ENCODE measurements at regions not wholly inside any gene's neighbourhood (a gene's known extent, or its start where the extent isn't known, plus 50 kb on each side); places are given as distances from the start of the nearest gene placed in this dataset.
A peak's percentile ranks its signal among the peaks of the same experiment; 100 is the strongest.

GRCh38 chr6:145475794-145476396 is 259.4 kb downstream of the EPM2A start:
- WGBS (ENCODE audit: low lambda C conversion rate) = 2% methylated on average over 1 of the region's 1 CpG
- DNase-seq (ENCODE audit: low spot score) (no peak), FAIRE-seq (no peak), ATAC-seq (no peak)
- peak; percentile 62 to 77 for TF ChIP-seq MAFK (conservative IDR thresholded peaks at IDR 0.05 in 1 of 2, IDR thresholded peaks at IDR 0.05 in 1 of 2; ENCODE audit: low read length in 2 of 2)
- TF ChIP-seq CCAR2 (optimal IDR thresholded peaks at IDR 0.05; ENCODE audit: low read depth, low read length) = no peak
- TF ChIP-seq MAFF (IDR thresholded peaks at IDR 0.05; ENCODE audit: low read depth, low read length) = peak; percentile 72
- TF ChIP-seq RXRA (CRISPR knock-in tag; IDR thresholded peaks at IDR 0.05) = no peak
- Histone ChIP-seq H3K9me3 (ENCODE audit: low read length) (peaks cover 30% of the 10 kb centered on the region), H3K27me3 (ENCODE audit: control insufficient read depth in 1 of 2, insufficient read depth in 2 of 2, low read length in 2 of 2) (no peaks in the 10 kb centered on the region), H3K79me2 (ENCODE audit: insufficient read depth, low read length) (no peaks in the 10 kb centered on the region), H3K27ac (ENCODE audit: extremely low read length, insufficient read depth, low read length) (no peak overlapping the region), H2AFZ (ENCODE audit: low read length) (no peak overlapping the region), H3K36me3 (replicated peaks in 1 of 2; ENCODE audit: control insufficient read depth in 1 of 2, insufficient read depth in 2 of 2, low read length in 2 of 2) (no peaks in the 10 kb centered on the region), H3K4me3 (replicated peaks in 1 of 3; ENCODE audit: insufficient read depth in 1 of 3, low read depth in 2 of 3, low read length in 3 of 3) (no peak overlapping the region), H3K4me2 (ENCODE audit: low read depth, low read length) (no peak overlapping the region), H3K9ac (ENCODE audit: insufficient read depth, low read depth, low read length) (no peak overlapping the region), H3K4me1 (ENCODE audit: insufficient read depth, low read length) (no peaks in the 10 kb centered on the region), H4K20me1 (ENCODE audit: insufficient read depth, low read length) (no peaks in the 10 kb centered on the region)
- CTCF ChIA-PET (ENCODE audit: low intra/inter-chr PET ratio, low total read pairs) = no interaction called here
- no TSS peak for BruUV-seq (replicated peaks)
- in situ Hi-C loops (cut with HindIII; ENCODE audit: extremely low pct_ligation_motif_present, low pct_unique_long_range_greater_than_20kb) = no loop called here
- intact Hi-C loops (cut with micrococcal nuclease; ENCODE audit: unreplicated experiment) = no loop called here
- POLR2A ChIA-PET = no interaction called here

- WGBS (ENCODE audit: low lambda C conversion rate) = 0% methylated on average over 1 of the region's 1 CpG
- CTCF ChIA-PET (ENCODE audit: low intra/inter-chr PET ratio, low total read pairs) = no interaction called here
Measured at GRCh38 chr6:145480024-145480423, 255.3 kb downstream of the EPM2A start.

More at GRCh38 chr6:145480024-145480423, 255.3 kb downstream of the EPM2A start:
- POLR2A ChIA-PET = no interaction called here
- ATAC-seq = no peak
- FAIRE-seq = no peak
- Histone ChIP-seq H3K4me1 (ENCODE audit: insufficient read depth, low read length) (no peaks in the 10 kb centered on the region), H4K20me1 (ENCODE audit: insufficient read depth, low read length) (no peaks in the 10 kb centered on the region), H3K4me2 (ENCODE audit: low read depth, low read length) (no peak overlapping the region), H3K27ac (ENCODE audit: extremely low read length, insufficient read depth, low read length) (no peak overlapping the region), H3K9me3 (ENCODE audit: low read length) (peaks cover 8% of the 10 kb centered on the region), H3K27me3 (ENCODE audit: control insufficient read depth in 1 of 2, insufficient read depth in 2 of 2, low read length in 2 of 2) (no peaks in the 10 kb centered on the region), H3K36me3 (replicated peaks in 1 of 2; ENCODE audit: control insufficient read depth in 1 of 2, insufficient read depth in 2 of 2, low read length in 2 of 2) (no peaks in the 10 kb centered on the region), H2AFZ (ENCODE audit: low read length) (no peak overlapping the region), H3K9ac (ENCODE audit: insufficient read depth, low read depth, low read length) (no peak overlapping the region), H3K79me2 (ENCODE audit: insufficient read depth, low read length) (no peaks in the 10 kb centered on the region), H3K4me3 (replicated peaks in 1 of 3; ENCODE audit: insufficient read depth in 1 of 3, low read depth in 2 of 3, low read length in 3 of 3) (no peak overlapping the region)
- no TSS peak for BruUV-seq (replicated peaks)
- intact Hi-C loops (cut with micrococcal nuclease; ENCODE audit: unreplicated experiment) (no loop called here), in situ Hi-C loops (cut with HindIII; ENCODE audit: extremely low pct_ligation_motif_present, low pct_unique_long_range_greater_than_20kb) (no loop called here)
- TF ChIP-seq ZNF629 (CRISPR knock-in tag; conservative IDR thresholded peaks at IDR 0.05) (no peak), HOXA7 (CRISPR knock-in tag; IDR thresholded peaks at IDR 0.05) (no peak), KLF16 (CRISPR knock-in tag; IDR thresholded peaks at IDR 0.05) (no peak), RARG (CRISPR knock-in tag; IDR thresholded peaks at IDR 0.05; ENCODE audit: low read depth) (no peak), ZBTB7B (CRISPR knock-in tag; IDR thresholded peaks at IDR 0.05) (no peak), STAG1 (CRISPR knock-in tag; IDR thresholded peaks at IDR 0.05) (no peak), ZNF34 (CRISPR knock-in tag; IDR thresholded peaks at IDR 0.05; ENCODE audit: borderline replicate concordance) (no peak)
- no peak for DNase-seq (ENCODE audit: low spot score)

Data from HepG2 (cell line).